Activated CD4-positive, alpha-beta T cell treated with anti-CD3 and anti-CD28 coated beads for 36 hours (primary cell): ENCODE measurements at regions not wholly inside any gene's neighbourhood (a gene's known extent, or its start where the extent isn't known, plus 50 kb on each side); places are given as distances from the start of the nearest gene placed in this dataset.
"Not testable (repeated sequence)": the region's sequence is repeated elsewhere in the genome, so short reads cannot be mapped to it uniquely, and the experiment has no call there.

Source experiments
- ATAC-seq: fragments of 200-7000 bp; cut with Tn5 transposase; one replicate; pipeline ENCODE4 v1.10.0; 2021; ENCODE audit warnings: mild to moderate bottlenecking, moderate library complexity
- CTCF ChIA-PET: fragments of 350-600 bp; sonication (Branson Sonifier 250); formaldehyde crosslinking; loops from one replicate; lab custom pipeline; 2021; ENCODE audit warnings: antibody characterized with exemption; lab: Charles Lee
- POLR2A ChIA-PET: fragments of 350-600 bp; sonication (Branson Sonifier 250); formaldehyde crosslinking; loops from one replicate; lab custom pipeline; 2021; ENCODE audit warnings: antibody characterized with exemption, inconsistent platforms; lab: Charles Lee
- DNase-seq: peaks from one replicate; pipeline ENCODE4 v3.0.0-alpha.2; 2020
- H3K27ac Mint-ChIP-seq: one replicate; pipeline ENCODE4 v1.8.0; 2021; ENCODE audit warnings: mixed read lengths
- H3K27me3 Mint-ChIP-seq: one replicate; pipeline ENCODE4 v1.8.0; 2021; ENCODE audit warnings: mixed read lengths
- H3K36me3 Mint-ChIP-seq: one replicate; pipeline ENCODE4 v1.8.0; 2021; ENCODE audit warnings: low read depth, mixed read lengths
- H3K4me1 Mint-ChIP-seq: one replicate; pipeline ENCODE4 v1.8.0; 2021; ENCODE audit warnings: mixed read lengths
- H3K4me3 Mint-ChIP-seq: one replicate; pipeline ENCODE4 v1.8.0; 2021; ENCODE audit warnings: mild to moderate bottlenecking, moderate library complexity, mixed read lengths
- H3K9me3 Mint-ChIP-seq: one replicate; pipeline ENCODE4 v1.8.0; 2021; ENCODE audit warnings: low read depth, mixed read lengths
- intact Hi-C, 2 experiments: fragments of 100-400 bp; cut with DNase I in 1 of 2; cut with micrococcal nuclease in 1 of 2; formaldehyde crosslinking; loops; one replicate each; pipeline versions ENCODE4 v1.14.2 to v1.15.1; 2022 to 2024; cut with DNase I, micrococcal nuclease

- ChIA-PET POLR2A (no interaction called here), CTCF (interaction anchor here (0.6 kb wide), 1 partner anchor 21 kb away, joined by 3 read pairs; no protein-coding TSS in a partner anchor)
- ATAC-seq (no peak), DNase-seq (no peak)
- Mint-ChIP-seq H3K4me3 (no peak overlapping the region), H3K4me1 (no peaks in the 10 kb centered on the region), H3K36me3 (no peaks in the 10 kb centered on the region), H3K27me3 (peaks cover 12% of the 10 kb centered on the region), H3K9me3 (peaks cover 3% of the 10 kb centered on the region), H3K27ac (no peak overlapping the region)
- intact Hi-C loops, result no loop called here
Observed at GRCh38 chr6:105692613-105693215, 289.8 kb upstream of the PREP start.

- ChIA-PET POLR2A (no interaction called here), CTCF (no interaction called here)
- Mint-ChIP-seq H3K4me1 (no peaks in the 10 kb centered on the region), H3K27me3 (peaks cover 12% of the 10 kb centered on the region), H3K27ac (no peak overlapping the region), H3K4me3 (no peak overlapping the region), H3K36me3 (no peaks in the 10 kb centered on the region), H3K9me3 (peaks cover 3% of the 10 kb centered on the region)
- DNase-seq (no peak), ATAC-seq (no peak)
- intact Hi-C loops, result no loop called here
Observed at GRCh38 chr6:105691971-105692370, 289.1 kb upstream of the PREP start.

GRCh38 chr6:105691081-105691480 is 288.2 kb upstream of the PREP start:
- H3K27me3 Mint-ChIP-seq, result peaks cover 12% of the 10 kb centered on the region
- intact Hi-C loops, result no loop called here
- H3K4me3 Mint-ChIP-seq, result no peak overlapping the region
- POLR2A ChIA-PET, result no interaction called here
- DNase-seq, result no peak
- H3K36me3 Mint-ChIP-seq, result peaks cover 3% of the 10 kb centered on the region
- H3K27ac Mint-ChIP-seq, result no peak overlapping the region
- H3K9me3 Mint-ChIP-seq, result peaks cover 9% of the 10 kb centered on the region
- no peaks in the 10 kb centered on the region for H3K4me1 Mint-ChIP-seq
- ATAC-seq, result no peak
- CTCF ChIA-PET, result no interaction called here

- Mint-ChIP-seq H3K36me3 (peaks cover 3% of the 10 kb centered on the region), H3K27me3 (peaks cover 6% of the 10 kb centered on the region), H3K9me3 (peaks cover 16% of the 10 kb centered on the region), H3K4me3 (no peak overlapping the region), H3K4me1 (no peaks in the 10 kb centered on the region), H3K27ac (no peak overlapping the region)
- POLR2A ChIA-PET, result no interaction called here
- CTCF ChIA-PET, result no interaction called here
- no peak for DNase-seq
- intact Hi-C loops, result no loop called here
- no peak for ATAC-seq
Observed at GRCh38 chr6:105688573-105688972, 285.7 kb upstream of the PREP start.

GRCh38 chr6:105686793-105687192 is 283.9 kb upstream of the PREP start:
- H3K4me1 Mint-ChIP-seq, intact Hi-C loops, POLR2A ChIA-PET, DNase-seq, ATAC-seq, H3K36me3 Mint-ChIP-seq, H3K4me3 Mint-ChIP-seq, H3K27ac Mint-ChIP-seq, H3K27me3 Mint-ChIP-seq: not testable (repeated sequence)
- H3K9me3 Mint-ChIP-seq, result peaks cover 19% of the 10 kb centered on the region
- CTCF ChIA-PET, result interaction anchor here (0.7 kb wide), 2 partner anchors 20 to 28 kb away, joined by 3 read pairs; no protein-coding TSS in a partner anchor

- no peak overlapping the region for H3K4me3 Mint-ChIP-seq
- intact Hi-C loops, result no loop called here
Observed at GRCh38 chr6:105681061-105681460, 278.2 kb upstream of the PREP start.

GRCh38 chr6:105680131-105680530 is 277.2 kb upstream of the PREP start:
- POLR2A ChIA-PET, result no interaction called here
- CTCF ChIA-PET, result no interaction called here
- H3K27me3 Mint-ChIP-seq, result peaks cover 2% of the 10 kb centered on the region
- DNase-seq, result no peak
- no peaks in the 10 kb centered on the region for H3K36me3 Mint-ChIP-seq
- no peak overlapping the region for H3K4me3 Mint-ChIP-seq
- peaks cover 21% of the 10 kb centered on the region for H3K9me3 Mint-ChIP-seq
- intact Hi-C loops, result no loop called here
- no peak overlapping the region for H3K27ac Mint-ChIP-seq
- no peaks in the 10 kb centered on the region for H3K4me1 Mint-ChIP-seq
- no peak for ATAC-seq

More at GRCh38 chr6:105681061-105681460, 278.2 kb upstream of the PREP start:
- CTCF ChIA-PET, result no interaction called here
- no peaks in the 10 kb centered on the region for H3K36me3 Mint-ChIP-seq
- H3K27me3 Mint-ChIP-seq, result peaks cover 2% of the 10 kb centered on the region
- no peak for ATAC-seq
- POLR2A ChIA-PET, result no interaction called here
- peaks cover 21% of the 10 kb centered on the region for H3K9me3 Mint-ChIP-seq
- no peak overlapping the region for H3K27ac Mint-ChIP-seq
- no peak for DNase-seq
- no peaks in the 10 kb centered on the region for H3K4me1 Mint-ChIP-seq

- Mint-ChIP-seq H3K9me3 (peaks cover 13% of the 10 kb centered on the region), H3K27ac (no peak overlapping the region), H3K4me1 (no peaks in the 10 kb centered on the region), H3K27me3 (peaks cover 2% of the 10 kb centered on the region), H3K36me3 (no peaks in the 10 kb centered on the region), H3K4me3 (no peak overlapping the region)
- no peak for DNase-seq
- ATAC-seq, result no peak
- POLR2A ChIA-PET, result no interaction called here
- CTCF ChIA-PET, result no interaction called here
- intact Hi-C loops, result no loop called here
Observed at GRCh38 chr6:105678516-105678915, 275.6 kb upstream of the PREP start.

GRCh38 chr6:105677671-105678475 is 275.0 kb upstream of the PREP start:
- ChIA-PET CTCF (no interaction called here), POLR2A (no interaction called here)
- no peak overlapping the region for H3K4me3 Mint-ChIP-seq
- peaks cover 2% of the 10 kb centered on the region for H3K27me3 Mint-ChIP-seq
- ATAC-seq (no peak), DNase-seq (no peak)
- H3K27ac Mint-ChIP-seq, result no peak overlapping the region
- H3K36me3 Mint-ChIP-seq, result no peaks in the 10 kb centered on the region
- intact Hi-C loops, result no loop called here
- H3K4me1 Mint-ChIP-seq, result no peaks in the 10 kb centered on the region
- peaks cover 13% of the 10 kb centered on the region for H3K9me3 Mint-ChIP-seq

GRCh38 chr6:105676857-105677256 is 274.0 kb upstream of the PREP start:
- POLR2A ChIA-PET, result no interaction called here
- CTCF ChIA-PET, result no interaction called here
- ATAC-seq, result no peak

GRCh38 chr6:105675715-105676397 is 273.0 kb upstream of the PREP start:
- POLR2A ChIA-PET, result no interaction called here

More at GRCh38 chr6:105676857-105677256, 274.0 kb upstream of the PREP start:
- Mint-ChIP-seq H3K27ac (no peak overlapping the region), H3K4me3 (no peak overlapping the region), H3K4me1 (no peaks in the 10 kb centered on the region), H3K9me3 (peaks cover 11% of the 10 kb centered on the region), H3K27me3 (peaks cover 5% of the 10 kb centered on the region), H3K36me3 (no peaks in the 10 kb centered on the region)
- DNase-seq, result no peak
- intact Hi-C loops, result no loop called here

More at GRCh38 chr6:105675715-105676397, 273.0 kb upstream of the PREP start:
- Mint-ChIP-seq H3K4me1 (no peaks in the 10 kb centered on the region), H3K36me3 (no peaks in the 10 kb centered on the region), H3K4me3 (no peak overlapping the region), H3K27ac (no peak overlapping the region), H3K27me3 (peaks cover 8% of the 10 kb centered on the region), H3K9me3 (peaks cover 3% of the 10 kb centered on the region)
- DNase-seq (peak; percentile 6), ATAC-seq (peak; percentile 44)
- intact Hi-C loops, result no loop called here
- CTCF ChIA-PET, result interaction anchor here (0.7 to 1.2 kb wide), 2 partner anchors 38 to 268 kb away, joined by 3 read pairs; no protein-coding TSS in a partner anchor
